ENCODE measurements at regions not wholly inside any gene's neighbourhood (a gene's known extent, or its start where the extent isn't known, plus 50 kb on each side); places are given as distances from the start of the nearest gene placed in this dataset.

- intact Hi-C loops (cut with micrococcal nuclease) (no loop called here), dilution Hi-C loops (cut with HindIII; ENCODE audit: low sequenced_read_pairs, unreplicated experiment) (no loop called here), in situ Hi-C loops (cut with MboI; ENCODE audit: low sequenced_read_pairs) (no loop called here)
- Histone ChIP-seq H4K5ac (ENCODE audit: low read depth, low read length) (no peak overlapping the region), H4K8ac (ENCODE audit: low read depth in 2 of 2, low read length in 2 of 2) (no peak overlapping the region), H3K18ac (ENCODE audit: low read depth, low read length) (no peak overlapping the region), H3K79me1 (ENCODE audit: low read depth in 1 of 2, low read length in 2 of 2) (no peaks in the 10 kb centered on the region), H4K91ac (ENCODE audit: insufficient read depth, low read depth, low read length) (no peak overlapping the region), H3K27ac (ENCODE audit: insufficient read depth, low read length) (no peak overlapping the region), H2BK5ac (ENCODE audit: low read depth, low read length, poor library complexity, severe bottlenecking) (no peak overlapping the region), H4K20me1 (ENCODE audit: insufficient read depth, low read length) (no peaks in the 10 kb centered on the region), H3K4me2 (ENCODE audit: low read depth, low read length) (no peak overlapping the region), H3K9ac (ENCODE audit: low read depth, low read length) (no peak overlapping the region), H3K56ac (ENCODE audit: extremely low read depth, insufficient read depth, low read length) (no peak overlapping the region), H2AFZ (replicated peaks; ENCODE audit: low read length, poor library complexity) (no peak overlapping the region), H3K9me1 (ENCODE audit: insufficient read depth, low read length) (no peaks in the 10 kb centered on the region), H3K4ac (ENCODE audit: low read depth, low read length) (no peak overlapping the region), H2AK9ac (replicated peaks; ENCODE audit: low read depth, low read length, poor library complexity) (no peak overlapping the region), H3K23ac (ENCODE audit: low read depth, low read length) (no peak overlapping the region), H3K27me3 (ENCODE audit: control insufficient read depth, insufficient read depth, low read length) (no peaks in the 10 kb centered on the region), H2BK120ac (ENCODE audit: low read depth, low read length) (no peak overlapping the region), H3K14ac (replicated peaks; ENCODE audit: low read depth, low read length) (no peak overlapping the region), H3K4me1 (ENCODE audit: control insufficient read depth, insufficient read depth, low read length) (no peaks in the 10 kb centered on the region), H2AK5ac (ENCODE audit: low read depth, low read length) (no peak overlapping the region), H3K9me3 (ENCODE audit: control insufficient read depth, insufficient read depth, low read length) (no peaks in the 10 kb centered on the region), H3K4me3 (ENCODE audit: insufficient read depth, low read depth, low read length) (no peak overlapping the region), H3K36me3 (ENCODE audit: control insufficient read depth, insufficient read depth, low read length) (no peaks in the 10 kb centered on the region), H2BK15ac (ENCODE audit: low read depth, low read length) (no peak overlapping the region), H2BK20ac (ENCODE audit: low read depth, low read length) (no peak overlapping the region)
- ChIA-PET POLR2A (ENCODE audit: unreplicated experiment) (no interaction called here), CTCF (no interaction called here)
- ATAC-seq (ENCODE audit: low read depth) (no peak), DNase-seq (no peak)
- BruUV-seq (replicated peaks) = no TSS peak
- WGBS, 2 experiments (ENCODE audit: extremely low coverage in 2 of 2, insufficient read length in 1 of 2) = no CpG with 5 or more reads among the region's 3 CpGs
- no peak for TF ChIP-seq BHLHE40 (IDR thresholded peaks at IDR 0.05; ENCODE audit: low read depth, low read length)
- no peak for TF ChIP-seq RFX5 (IDR thresholded peaks at IDR 0.05; ENCODE audit: low read depth, low read length)
- no peak for TF ChIP-seq POLR2A (IDR thresholded peaks at IDR 0.05; ENCODE audit: low read depth, low read length)
- TF ChIP-seq FOS (IDR thresholded peaks at IDR 0.05; ENCODE audit: low read depth, low read length) = no peak
- no peak for TF ChIP-seq RAD21 (IDR thresholded peaks at IDR 0.05; ENCODE audit: low read length)
These were observed 55.9 kb upstream of the AVPR1A start for GRCh38 chr12:63206909-63207308.
